ENCODE measurements at regions not wholly inside any gene's neighbourhood (a gene's known extent, or its start where the extent isn't known, plus 50 kb on each side); places are given as distances from the start of the nearest gene placed in this dataset.
A peak's percentile ranks its signal among the peaks of the same experiment; 100 is the strongest.

GRCh38 chrX:7318661-7319060, 170.7 kb upstream of the PUDP start:
- H3K27ac ChIP-seq, result no peak overlapping the region
- peak; percentile 22; the same call in 1 of the 2 replicates for TF ChIP-seq CTCF (conservative IDR thresholded peaks at IDR 0.05)

DNA sequence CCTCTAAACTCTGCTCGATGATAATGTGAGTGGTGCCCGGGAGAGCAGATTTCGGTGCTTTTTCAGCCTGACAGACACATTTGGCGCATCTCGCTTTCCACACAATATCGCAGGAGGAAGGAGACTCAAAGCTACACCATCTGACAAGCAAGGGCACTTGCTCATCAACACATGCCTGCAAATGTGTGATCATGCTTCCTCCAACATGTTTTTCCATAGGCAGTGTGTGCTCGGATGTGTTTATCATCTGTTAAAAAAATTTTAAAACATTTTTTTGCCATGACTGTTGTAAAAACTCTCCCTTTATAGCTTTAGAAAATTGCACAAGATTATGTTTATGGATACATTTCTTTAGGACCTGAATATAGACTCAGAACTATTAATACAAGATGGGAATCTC, 170.3 kb upstream of the PUDP start:
- no peak for TF ChIP-seq CTCF (conservative IDR thresholded peaks at IDR 0.05)
- H3K27ac ChIP-seq, result no peak overlapping the region

DNA sequence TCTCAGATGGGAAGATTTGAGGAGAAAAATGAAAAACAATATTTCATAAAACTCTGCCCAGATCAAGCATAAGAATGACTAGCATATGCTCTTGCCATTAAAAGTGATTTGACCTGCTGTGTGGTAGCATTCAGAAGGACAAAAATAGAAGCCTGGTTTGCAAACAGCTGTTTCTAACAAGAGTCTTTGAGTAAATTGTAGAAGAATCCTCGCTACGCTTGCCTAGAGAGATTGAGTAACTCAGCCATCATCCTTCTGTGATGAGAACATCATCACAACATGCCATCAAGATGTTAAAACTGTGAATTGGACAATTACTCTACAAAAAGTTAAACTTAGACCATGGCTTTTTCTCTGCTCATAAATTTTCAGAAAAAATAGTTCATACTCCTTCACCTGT, 168.9 kb upstream of the PUDP start:
- no peak for TF ChIP-seq CTCF (conservative IDR thresholded peaks at IDR 0.05)
- H3K27ac ChIP-seq, result no peak overlapping the region

DNA sequence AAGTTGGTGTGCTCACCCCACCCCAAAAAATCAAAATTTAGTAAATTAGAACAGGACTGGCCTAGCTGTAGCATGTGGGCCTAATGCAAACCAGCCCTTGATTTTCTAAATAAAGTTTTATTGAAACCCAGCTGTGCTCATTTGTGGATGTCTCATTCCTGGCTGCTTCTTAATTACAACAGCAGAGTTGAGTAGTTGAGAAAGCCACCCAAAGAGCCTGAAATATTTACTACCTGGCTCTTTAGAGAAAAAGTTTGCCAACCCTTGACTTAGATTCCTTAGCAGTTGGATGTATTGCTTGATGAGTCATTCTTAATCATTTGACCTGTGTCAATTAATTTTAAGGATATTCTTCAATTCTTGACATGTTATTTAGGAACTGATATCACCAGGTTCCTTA, 168.3 kb upstream of the PUDP start:
- no peak overlapping the region for H3K27ac ChIP-seq
- no peak for TF ChIP-seq CTCF (conservative IDR thresholded peaks at IDR 0.05)

DNA sequence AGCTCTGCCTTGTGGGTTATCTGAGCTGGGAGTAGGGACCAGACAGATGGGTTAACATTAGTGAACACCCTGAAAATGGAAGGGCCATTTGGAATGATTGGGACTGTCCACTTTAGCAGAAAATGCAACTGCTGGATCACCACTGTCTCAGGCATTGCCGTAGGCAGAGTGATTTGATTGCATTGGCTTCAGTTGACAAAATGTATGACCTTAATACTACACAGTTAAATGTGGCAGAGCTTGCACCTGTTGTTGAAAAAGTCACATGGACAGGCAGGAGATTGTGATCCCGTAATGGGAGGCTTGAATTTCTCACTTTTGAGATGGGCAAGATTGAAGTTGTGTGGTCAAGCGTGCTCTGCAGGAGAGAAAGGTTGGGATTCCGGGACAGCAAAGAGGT, 166.5 kb upstream of the PUDP start:
- no peak for TF ChIP-seq CTCF (conservative IDR thresholded peaks at IDR 0.05)
- H3K27ac ChIP-seq, result no peak overlapping the region

DNA sequence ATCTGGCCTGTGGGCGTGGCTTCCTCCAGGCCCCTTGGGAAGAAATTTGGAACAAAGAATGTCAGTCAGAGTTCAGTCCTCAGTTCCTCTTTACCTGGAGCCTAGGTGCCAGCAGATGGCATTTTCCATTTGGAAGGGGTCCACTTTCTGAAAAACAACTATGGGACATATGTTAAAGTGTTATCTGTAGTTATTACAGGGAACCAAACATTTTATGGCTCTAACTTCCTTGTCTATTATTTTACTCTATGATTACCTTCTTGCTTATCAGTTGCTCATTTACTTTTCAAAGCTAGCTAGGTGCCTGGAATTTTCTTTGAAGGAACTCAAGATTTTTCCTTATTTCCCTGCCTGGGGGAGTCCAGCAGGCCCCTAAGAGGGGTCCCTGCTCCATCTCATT, 159.8 kb upstream of the PUDP start:
- TF ChIP-seq CTCF (conservative IDR thresholded peaks at IDR 0.05), result no peak
- no peak overlapping the region for H3K27ac ChIP-seq

GRCh38 chrX:7294483-7294882, 146.5 kb upstream of the PUDP start:
- no peak overlapping the region for H3K27ac ChIP-seq
- no peak for TF ChIP-seq CTCF (conservative IDR thresholded peaks at IDR 0.05)
